Activated CD4-positive, alpha-beta T cell treated with anti-CD3 and anti-CD28 coated beads for 24 hours (primary cell): ENCODE measurements at regions not wholly inside any gene's neighbourhood (a gene's known extent, or its start where the extent isn't known, plus 50 kb on each side); places are given as distances from the start of the nearest gene placed in this dataset.
"Not testable (repeated sequence)": the region's sequence is repeated elsewhere in the genome, so short reads cannot be mapped to it uniquely, and the experiment has no call there.

Experiments
- DNase-seq, 2 donors: peaks; one replicate each; pipeline ENCODE4 v3.0.0-alpha.2; 2020; ENCODE audit warnings: low read depth in 2 of 2

DNA sequence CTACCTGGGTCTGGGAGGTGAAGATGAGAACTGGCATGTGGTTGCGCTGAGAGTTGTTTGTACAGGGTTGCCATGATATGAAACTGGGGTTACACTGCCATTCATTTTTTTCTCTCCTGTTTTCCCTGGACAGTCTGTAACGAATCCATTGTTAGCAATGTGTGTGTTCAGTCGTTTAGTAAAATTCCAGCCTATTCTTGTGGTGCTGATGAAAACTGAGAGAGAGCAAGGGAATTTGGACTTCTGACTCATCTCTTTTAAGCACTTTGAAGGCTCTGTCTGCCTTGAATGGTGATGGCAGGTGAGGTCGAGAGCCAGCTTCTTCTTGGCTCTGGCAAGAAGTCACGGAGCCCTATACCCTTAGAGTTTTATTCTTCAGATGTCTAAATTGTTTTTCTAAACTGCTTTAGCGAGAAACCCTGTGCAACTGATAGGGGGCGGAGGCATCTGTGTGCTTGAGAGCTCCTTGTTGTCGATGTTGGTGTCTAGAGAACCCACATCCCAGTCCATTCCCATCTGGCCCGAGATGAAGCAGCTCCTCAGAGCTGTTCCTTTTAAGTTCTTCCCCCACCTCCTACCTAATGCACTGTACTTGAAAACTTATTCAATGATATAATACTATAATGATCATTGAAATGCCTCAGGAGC lies 204.4 kb downstream of the TMX1 start:
- no peak for DNase-seq

DNA sequence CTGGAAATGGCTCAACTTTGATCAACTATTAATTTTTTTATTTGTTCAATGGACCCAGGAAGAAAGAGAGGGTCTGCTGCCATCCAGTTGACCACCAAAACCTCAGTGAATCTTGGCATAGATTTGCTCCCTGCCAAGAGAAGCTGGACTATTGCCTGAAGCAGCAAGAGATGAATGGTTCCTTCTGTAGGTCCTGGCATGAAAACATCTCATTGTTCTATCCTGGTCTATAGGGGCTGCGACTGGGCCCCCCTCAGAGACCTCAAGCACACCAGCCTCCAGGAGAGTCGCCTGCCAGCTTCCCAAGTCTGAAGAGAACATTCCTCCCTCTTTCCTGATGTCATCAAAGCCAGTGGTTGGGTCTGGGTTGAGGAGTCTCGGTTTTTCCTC lies 204.9 kb downstream of the TMX1 start:
- no peak for DNase-seq

DNA sequence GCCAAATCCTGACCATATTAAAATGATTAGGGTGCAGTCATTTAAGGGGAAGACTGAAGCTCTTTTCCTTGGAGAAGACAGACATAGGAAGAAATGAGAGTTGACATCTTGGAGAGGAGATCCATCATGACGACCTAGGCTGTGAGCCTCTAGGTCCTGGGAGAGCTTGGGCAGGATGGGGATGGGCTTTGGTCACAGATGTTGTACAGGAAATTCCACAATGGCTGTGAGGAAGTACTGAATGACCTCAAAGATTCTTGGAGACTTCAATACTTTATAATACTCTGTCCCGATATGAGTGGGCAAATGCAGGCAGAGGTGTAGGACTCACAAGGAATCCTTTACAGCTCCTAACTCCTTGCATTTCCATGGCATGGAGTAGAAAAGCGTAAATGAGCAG lies 204.9 kb upstream of the FRMD6 start:
- DNase-seq: no peak

DNA sequence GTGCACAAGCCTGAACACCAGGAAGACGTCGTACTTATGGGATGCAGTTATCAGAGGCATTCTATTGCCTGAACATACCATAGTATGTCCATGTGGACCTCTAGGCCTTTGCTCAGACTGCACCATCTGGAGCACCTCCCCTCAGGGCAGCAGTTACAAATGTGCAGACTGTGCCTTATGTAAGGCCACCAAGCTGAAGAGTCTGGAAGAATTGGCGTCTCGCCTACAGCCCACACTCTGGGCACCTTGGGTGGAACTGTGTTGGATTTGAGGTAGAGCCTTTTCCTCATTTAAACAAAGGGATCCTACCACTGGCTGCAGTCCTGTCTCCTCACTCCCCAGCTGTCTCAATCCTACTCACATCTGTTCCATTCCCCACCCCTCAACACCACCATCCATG lies 204.3 kb upstream of the FRMD6 start:
- no peak for DNase-seq

DNA sequence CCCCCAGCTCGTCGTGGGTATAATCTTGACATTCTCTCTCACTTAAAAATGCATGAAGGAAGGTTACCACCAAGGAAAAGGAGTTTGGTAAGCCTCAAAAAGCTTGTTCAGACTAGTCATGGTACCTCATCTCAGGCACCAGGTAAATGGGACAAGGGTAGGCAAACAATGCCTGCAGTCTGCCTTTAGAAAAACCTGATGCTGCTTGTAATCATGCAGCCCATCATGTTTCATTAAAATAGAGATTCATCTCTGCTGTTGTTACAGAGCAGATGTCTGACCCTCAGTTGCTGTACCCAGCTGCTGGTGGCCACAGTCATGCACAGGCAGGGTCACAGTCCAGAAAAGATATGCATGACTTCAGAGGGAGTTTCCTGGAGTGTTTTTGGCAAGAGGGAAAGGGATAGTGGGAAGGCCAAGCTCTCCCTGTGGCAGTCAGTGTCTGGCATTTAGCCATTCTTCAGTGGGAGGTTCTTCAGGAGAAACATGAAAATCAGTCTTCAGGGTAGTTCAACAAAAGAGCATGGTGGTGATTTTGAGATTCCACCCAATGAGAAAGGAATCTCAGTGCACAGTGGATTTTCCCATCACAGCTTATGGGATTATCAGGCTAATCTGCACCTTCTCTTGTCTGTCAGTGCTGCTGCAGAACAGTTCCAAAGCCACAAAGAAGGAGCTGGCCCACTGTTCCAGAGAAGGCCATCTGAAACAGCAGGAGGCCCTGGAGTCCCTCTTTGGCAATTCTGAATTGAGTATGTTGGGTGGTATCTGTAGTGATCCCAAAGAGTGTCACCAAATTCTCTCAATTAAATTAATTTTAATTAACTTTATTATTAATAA lies 202.7 kb upstream of the FRMD6 start:
- DNase-seq: no peak

DNA sequence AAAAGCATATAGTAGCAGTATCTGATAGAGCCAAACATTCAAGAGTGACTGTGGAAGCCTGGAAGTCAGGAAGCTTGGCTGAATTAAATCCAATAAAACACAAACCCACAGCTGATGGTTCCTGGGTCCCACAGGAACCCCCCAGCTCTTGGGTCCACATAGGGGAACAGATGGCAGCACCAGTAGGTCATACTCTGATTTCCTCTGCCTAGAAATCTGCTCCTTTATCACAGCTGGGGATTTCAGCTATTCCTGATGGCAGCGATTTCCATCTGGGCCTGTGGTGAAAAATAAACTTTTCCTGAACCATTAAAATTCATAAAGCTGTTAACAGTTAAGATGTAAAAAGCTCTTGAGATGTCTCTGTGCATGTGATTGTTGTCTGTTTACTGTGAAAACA lies 202.0 kb upstream of the FRMD6 start:
- no peak for DNase-seq

DNA sequence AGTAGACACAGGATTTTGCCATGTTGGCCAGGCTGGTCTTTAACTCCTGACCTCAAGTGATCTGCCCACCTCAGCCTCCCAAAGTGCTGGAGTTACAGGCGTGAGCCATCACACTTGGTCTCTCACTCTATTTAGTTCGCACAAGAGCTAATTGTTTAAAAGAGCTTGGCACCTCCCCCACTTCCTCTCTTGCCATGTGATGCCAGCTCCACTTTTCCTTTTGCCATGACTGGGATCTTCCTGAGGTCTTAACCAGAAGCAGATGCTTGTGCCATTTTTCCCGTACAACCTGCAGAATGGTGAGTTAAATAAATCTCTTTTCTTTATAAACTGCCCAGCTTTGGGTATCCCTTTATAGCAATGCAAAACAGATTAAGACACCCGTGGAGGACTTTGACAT lies 200.1 kb upstream of the FRMD6 start:
- DNase-seq: no peak

DNA sequence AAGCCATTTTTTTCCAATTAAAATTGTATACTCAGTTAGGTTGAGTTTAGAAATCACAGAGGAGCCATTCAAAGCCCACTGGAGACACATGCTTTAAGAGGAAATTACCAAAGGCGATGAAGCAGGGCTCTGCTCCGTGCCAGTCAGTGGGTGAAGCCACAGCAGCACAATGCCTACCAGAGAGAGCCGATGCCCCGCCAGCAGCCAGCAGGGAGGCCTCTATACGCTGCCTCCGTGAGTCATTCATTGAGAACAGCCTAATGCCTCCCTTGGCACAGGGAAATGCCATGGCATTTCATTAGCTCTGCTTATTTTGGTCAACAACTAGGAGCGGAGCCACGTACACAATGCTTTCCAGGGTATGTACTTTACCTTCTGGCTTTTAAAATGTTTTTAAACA lies 197.8 kb upstream of the FRMD6 start:
- no peak for DNase-seq

DNA sequence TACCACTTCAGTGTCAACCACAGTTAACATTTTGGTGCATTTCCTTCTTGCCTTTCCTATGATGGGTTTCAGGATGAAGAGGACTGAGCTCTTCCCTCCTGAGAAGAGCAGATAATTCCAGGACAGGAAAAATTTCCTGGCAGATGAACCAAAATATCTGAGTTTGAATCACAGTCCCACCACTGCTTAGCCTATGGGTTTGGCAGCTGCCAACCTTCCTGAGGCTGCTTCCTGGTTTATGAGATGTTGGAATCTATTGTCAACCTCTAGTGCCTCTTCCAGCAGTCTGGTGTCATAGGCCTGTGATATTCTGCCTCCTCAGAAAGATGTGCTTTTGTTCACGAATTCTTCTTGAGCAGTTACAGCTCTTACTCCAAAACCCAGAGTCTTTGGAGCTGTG lies 197.4 kb upstream of the FRMD6 start:
- no peak for DNase-seq

DNA sequence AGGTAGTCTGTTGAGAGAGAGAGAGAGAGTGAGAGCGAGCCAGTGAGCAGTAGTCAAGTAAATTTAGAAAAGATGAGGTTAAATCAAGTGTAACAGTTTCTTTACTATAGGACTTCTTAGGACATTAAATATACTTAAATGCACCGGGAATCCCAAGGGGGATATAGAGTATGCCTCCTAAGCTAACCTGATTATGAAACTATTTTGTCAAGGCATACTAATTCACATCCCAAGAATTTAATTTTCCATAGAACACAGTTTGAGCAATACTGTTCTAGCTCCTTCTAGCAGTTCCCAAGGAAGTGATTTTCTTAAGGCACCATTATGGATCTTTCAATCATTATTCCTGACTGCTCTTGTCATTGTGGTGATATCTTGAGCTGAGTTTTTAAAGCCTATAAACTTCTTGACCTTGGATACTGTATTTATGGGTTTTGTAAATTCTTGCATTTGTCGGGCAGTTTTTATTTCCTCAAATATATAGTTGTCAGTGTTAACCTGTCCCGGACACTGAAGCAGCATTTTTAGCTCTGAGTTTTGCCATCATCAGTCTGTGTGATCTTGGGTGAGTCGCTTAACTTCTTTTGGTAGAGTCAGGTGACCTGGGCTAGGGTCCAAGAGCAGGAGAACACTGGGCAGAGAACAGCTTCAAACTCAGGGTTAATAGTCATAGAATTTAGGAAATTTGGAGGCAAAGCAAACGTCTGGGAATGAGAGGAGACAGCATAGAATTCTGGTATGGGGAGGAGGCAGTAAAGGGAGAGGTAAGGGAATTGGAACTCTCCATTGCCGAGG lies 196.5 kb upstream of the FRMD6 start:
- DNase-seq: no peak

DNA sequence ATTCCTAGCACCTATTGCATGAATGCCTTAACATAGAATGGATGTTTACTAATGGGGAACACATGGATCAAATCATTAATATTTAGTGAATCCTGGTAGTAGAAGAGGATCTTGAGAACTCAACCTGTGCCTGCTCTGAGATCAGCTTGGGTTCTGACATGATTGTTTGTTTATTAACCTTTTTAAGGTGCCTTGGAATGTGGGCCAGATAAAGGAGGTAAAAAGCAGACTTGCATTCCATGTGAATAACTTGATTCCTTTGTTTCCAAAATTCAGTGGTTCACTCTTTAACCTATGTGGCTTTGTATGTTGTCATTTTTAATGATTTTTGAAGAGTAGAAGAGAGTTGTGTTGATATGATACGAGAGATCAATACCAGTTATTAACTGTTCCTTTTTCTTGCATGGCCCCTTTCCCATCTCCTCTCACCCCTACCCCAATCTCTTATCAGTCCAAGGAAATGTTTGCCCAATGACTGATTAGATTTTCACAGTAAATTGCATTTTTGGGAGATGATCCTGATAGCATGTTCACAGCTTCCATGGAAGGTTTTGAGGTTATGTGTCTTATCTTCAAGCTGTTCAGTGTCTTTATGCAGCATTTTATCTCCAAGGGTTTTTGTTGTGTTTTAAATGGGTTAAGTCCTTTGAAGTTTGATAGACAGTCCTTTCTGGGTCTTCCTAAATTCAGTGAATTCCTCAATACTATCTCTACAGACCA lies 193.7 kb upstream of the FRMD6 start:
- DNase-seq: no peak

DNA sequence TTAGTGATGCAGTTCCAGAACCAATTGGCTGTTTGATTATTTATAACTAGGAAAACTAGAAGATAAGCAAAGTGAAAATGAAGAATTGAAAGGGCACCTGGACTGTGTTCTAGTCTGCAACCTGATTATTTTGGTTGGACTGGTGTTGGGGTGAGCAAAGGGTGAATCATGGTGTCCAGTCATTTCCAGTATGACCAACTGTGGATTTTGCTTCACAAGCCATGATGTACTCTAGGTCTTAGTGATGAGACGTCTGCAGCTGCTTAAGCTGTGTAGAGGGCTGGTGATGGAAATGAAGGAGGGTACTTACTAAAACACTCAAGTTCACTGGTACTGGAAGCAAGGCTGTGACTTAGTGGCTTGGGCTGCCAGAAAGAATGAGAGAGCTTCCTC lies 193.2 kb upstream of the FRMD6 start:
- no peak for DNase-seq

DNA sequence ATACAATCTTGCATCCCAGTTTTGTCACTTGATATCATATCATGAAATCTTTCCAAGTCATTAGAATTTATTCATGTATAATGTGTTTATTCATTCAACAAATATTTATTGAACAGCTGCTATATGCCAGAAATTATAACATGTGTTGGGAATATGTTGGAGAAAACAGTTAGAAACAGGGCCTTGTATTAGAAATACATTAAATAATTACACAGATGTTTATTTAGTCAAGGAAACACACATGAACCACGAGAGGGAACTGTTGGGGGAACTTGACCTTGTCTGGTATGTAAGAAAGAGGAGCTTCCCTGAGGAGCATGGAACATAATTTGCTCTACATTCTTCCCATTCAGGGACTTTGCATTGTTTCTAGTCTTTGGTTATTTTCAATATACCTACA lies 191.7 kb upstream of the FRMD6 start:
- no peak for DNase-seq

DNA sequence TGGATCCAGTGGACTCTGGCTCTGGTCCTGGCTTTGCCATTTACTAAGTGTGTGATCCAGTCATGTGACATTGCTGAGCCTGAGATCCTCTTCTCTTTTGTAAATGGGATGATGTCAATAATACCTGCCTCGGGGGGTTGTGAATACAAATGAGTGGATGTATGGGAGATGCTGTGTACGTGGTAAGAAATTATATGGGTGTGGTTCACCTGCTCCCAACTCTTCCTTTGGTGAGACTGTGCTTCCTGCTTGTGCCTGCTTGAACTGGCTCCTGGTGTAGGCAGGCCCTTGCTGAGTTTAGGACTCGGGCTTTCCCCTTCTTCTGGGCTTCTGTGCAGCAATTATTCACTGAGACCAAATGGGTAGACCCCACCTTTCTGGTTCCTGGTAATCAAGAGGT lies 189.5 kb upstream of the FRMD6 start:
- DNase-seq: no peak

DNA sequence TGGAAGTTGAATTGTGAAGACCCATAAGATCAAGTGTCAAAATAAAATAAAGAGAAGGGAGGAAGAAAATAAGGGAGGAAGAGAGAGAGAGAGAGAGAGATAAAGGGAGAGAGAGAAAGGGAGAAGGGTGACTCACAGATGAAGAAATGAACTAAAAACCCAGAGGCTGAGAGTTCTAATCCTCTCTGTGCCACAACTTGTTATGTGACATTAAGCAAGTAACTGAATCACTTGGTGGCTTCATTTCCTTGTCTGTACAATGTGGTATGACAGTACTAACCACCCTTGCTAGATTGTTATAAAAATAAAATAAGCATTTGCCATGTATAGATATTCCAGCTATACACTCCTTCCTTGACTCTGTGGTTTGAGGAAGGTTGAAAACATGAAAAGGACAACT lies 189.0 kb upstream of the FRMD6 start:
- DNase-seq: no peak

DNA sequence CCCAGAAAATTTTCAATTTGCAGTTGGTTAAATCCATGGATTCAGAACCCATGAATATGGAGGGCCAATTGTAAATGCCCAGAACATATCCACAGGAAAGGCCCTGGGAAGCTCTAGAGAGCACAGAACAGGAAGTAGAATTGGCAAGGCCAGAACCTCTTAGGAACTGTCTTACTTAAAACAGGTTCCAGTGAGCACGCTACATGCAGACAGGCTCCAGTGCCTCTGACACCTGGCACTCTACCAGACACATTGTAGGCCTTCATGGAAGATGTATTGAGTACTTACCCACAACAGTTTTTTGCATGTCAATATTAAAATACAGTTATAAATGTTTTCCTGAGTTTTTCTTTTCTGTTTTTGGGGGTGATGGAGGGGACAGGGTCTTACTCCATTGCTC lies 188.2 kb upstream of the FRMD6 start:
- DNase-seq: no peak

DNA sequence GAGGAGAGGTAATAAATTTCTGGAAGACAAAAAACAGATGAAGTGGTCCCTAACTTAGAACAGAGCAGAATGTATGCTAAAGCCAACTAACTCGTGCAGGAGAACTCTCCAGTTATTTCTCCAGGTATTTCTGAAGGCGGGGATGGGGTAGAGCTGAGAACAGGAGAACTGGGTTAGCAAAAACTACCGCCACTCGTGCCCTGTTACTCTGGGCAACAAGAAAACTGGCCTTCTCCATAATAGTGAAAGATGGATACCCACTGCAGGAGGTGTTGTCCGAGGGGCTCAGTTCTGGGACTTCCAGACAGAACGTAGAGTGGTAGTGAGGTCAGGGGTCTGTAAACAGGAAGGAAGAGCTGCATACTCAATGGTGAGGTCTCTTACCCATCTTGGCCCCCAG lies 187.3 kb upstream of the FRMD6 start:
- no peak for DNase-seq

DNA sequence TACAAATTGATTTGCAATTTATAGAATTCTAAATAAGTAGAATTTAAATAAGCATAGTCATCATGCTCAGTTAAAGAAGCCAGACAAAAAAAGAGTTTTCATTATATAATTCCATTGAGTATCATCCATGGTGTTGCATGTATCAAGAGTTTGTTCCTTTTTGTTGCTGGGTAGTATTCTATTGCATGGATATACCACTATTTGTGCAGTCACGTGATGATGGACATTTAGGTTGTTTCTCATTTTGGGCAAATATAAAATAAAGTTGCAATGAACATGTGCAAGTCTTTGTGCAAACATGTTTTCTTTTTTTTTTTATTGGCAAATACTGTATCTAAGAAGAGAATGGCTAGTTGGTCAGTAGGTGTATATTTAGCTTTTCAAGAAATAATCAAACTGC lies 186.2 kb upstream of the FRMD6 start:
- DNase-seq: no peak

DNA sequence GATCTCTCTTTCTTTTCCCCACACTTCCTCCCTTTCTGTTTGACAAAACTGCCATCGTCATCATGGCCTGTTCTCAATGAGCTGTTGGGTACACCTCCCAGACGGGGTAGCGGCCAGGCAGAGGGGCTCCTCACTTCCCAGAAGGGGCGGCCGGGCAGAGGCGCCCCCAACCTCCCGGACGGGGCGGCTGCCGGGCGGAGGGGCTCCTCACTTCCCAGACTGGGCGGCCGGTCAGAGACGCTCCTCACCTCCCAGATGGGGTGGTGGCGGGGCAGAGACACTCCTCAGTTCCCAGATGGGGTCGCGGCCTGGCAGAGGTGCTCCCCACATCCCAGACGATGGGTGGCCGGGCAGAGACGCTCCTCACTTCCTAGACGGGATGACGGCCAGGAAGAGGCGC lies 184.3 kb upstream of the FRMD6 start:
- not testable (repeated sequence) for DNase-seq

DNA sequence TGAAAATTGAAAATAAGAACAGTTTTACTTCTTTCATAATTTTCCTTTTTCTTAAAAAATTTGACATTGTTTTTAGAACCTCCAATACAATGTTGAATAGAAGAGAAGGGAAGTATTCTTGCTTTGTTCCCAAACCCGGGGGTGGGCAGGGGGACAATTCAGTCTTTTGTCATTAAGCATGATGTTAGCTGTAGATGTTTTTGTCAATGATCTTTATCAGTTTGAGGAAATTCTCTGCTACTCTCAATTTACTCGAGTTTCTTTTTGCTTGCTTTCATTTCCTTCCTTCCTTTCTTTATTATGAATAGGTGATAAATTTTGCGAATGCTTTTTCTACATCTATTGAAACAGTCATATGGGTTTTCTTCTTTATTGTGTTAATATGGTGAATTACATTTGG lies 183.2 kb upstream of the FRMD6 start:
- no peak for DNase-seq

DNA sequence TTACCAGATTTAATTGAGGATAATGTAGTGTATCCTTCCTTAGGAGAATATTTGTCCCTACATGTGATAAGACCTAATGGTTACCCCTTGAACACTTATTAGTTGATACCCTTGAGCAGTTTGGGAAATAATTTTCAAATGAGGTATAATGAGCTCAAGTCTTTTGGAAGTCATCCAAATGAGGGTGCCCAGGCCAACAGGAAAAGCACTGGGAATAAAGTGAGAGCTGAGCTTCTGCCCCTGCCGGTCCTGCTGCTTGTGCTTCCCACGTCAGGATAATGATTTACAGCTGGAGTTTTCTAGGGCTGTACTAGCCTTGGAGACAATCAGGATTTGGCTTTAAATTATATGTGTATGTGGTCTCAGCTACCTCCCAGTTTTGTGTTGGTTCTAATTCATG lies 178.8 kb upstream of the FRMD6 start:
- DNase-seq: no peak

DNA sequence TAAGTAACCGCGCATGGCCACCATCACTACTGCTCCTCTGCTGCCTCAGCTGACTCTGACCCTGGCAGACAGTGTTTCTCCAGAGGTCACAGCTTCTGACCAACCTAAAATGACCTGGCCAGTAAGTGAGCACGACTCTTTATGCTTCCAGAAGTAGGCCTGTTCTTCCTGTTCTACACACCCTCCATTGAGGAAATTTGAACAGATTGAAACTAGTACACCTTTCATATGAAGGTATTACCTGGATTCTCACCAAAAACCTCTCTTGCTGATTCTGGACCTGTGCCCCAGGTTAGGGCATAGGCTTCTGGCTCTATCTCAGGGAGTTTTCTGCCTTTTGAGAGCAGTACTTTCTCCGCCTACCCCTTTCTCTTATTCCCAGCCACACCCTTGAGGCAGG lies 178.4 kb upstream of the FRMD6 start:
- no peak for DNase-seq
